T1000 (cell line): ENCODE measurements at regions not wholly inside any gene's neighbourhood (a gene's known extent, or its start where the extent isn't known, plus 50 kb on each side); places are given as distances from the start of the nearest gene placed in this dataset.
"Not testable (repeated sequence)": the region's sequence is repeated elsewhere in the genome, so short reads cannot be mapped to it uniquely, and the experiment has no call there.

Source experiments
- DNase-seq: peaks from one replicate; lab custom pipeline; 2025; ENCODE audit warnings: mixed read lengths; lab: John Stamatoyannopoulos, UW

GRCh38 chr5:124027441-124027840 lies 515.5 kb downstream of the CSNK1G3 start:
- DNase-seq, result no peak

GRCh38 chr5:124025306-124025845 lies 513.4 kb downstream of the CSNK1G3 start:
- DNase-seq, result no peak

- DNase-seq, result no peak
Observed at GRCh38 chr5:124022966-124023365, 511.0 kb downstream of the CSNK1G3 start.

- DNase-seq, result no peak
Observed at GRCh38 chr5:124021776-124022175, 509.8 kb downstream of the CSNK1G3 start.

- DNase-seq, result no peak
Observed at GRCh38 chr5:124021066-124021641, 509.2 kb downstream of the CSNK1G3 start.

- not testable (repeated sequence) for DNase-seq
Observed at GRCh38 chr5:124017321-124017720, 505.3 kb downstream of the CSNK1G3 start.

GRCh38 chr5:124007675-124008398 lies 495.9 kb downstream of the CSNK1G3 start:
- no peak for DNase-seq

- DNase-seq, result no peak
Observed at GRCh38 chr5:124001036-124001615, 489.1 kb downstream of the CSNK1G3 start.

GRCh38 chr5:124000538-124000937 lies 488.6 kb downstream of the CSNK1G3 start:
- DNase-seq, result no peak

- DNase-seq, result peak; percentile 31
Observed at GRCh38 chr5:123997462-123998215, 485.7 kb downstream of the CSNK1G3 start.

- DNase-seq, result no peak
Observed at GRCh38 chr5:123997064-123997461, 485.1 kb downstream of the CSNK1G3 start.

GRCh38 chr5:123992641-123993040 lies 480.7 kb downstream of the CSNK1G3 start:
- no peak for DNase-seq

GRCh38 chr5:123987956-123988355 lies 476.0 kb downstream of the CSNK1G3 start:
- no peak for DNase-seq

GRCh38 chr5:123976379-123977033 lies 464.5 kb downstream of the CSNK1G3 start:
- DNase-seq, result no peak

- not testable (repeated sequence) for DNase-seq
Observed at GRCh38 chr5:123975521-123975920, 463.5 kb downstream of the CSNK1G3 start.

GRCh38 chr5:123966781-123967180 lies 454.8 kb downstream of the CSNK1G3 start:
- no peak for DNase-seq

- no peak for DNase-seq
Observed at GRCh38 chr5:123965626-123966025, 453.6 kb downstream of the CSNK1G3 start.

GRCh38 chr5:123964884-123965283 lies 452.9 kb downstream of the CSNK1G3 start:
- no peak for DNase-seq

GRCh38 chr5:123960526-123960925 lies 448.5 kb downstream of the CSNK1G3 start:
- DNase-seq, result no peak

- peak; percentile 31 for DNase-seq
Observed at GRCh38 chr5:123951582-123951977, 439.6 kb downstream of the CSNK1G3 start.

- no peak for DNase-seq
Observed at GRCh38 chr5:123950701-123951581, 439.0 kb downstream of the CSNK1G3 start.
